Activated CD8-positive, alpha-beta T cell treated with anti-CD3 and anti-CD28 coated beads for 36 hours (primary cell): ENCODE measurements at regions not wholly inside any gene's neighbourhood (a gene's known extent, or its start where the extent isn't known, plus 50 kb on each side); places are given as distances from the start of the nearest gene placed in this dataset.
"Not testable (repeated sequence)": the region's sequence is repeated elsewhere in the genome, so short reads cannot be mapped to it uniquely, and the experiment has no call there.

Source experiments
- ATAC-seq: fragments of 200-7000 bp; cut with Tn5 transposase; one replicate; pipeline ENCODE4 v1.10.0; 2021; ENCODE audit warnings: mild to moderate bottlenecking, moderate library complexity
- CTCF ChIA-PET: fragments of 350-600 bp; sonication (Branson Sonifier 250); formaldehyde crosslinking; loops from one replicate; lab custom pipeline; 2021; ENCODE audit warnings: antibody characterized with exemption; lab: Charles Lee
- POLR2A ChIA-PET: fragments of 350-600 bp; sonication (Branson Sonifier 250); formaldehyde crosslinking; loops from one replicate; lab custom pipeline; 2021; ENCODE audit warnings: antibody characterized with exemption; lab: Charles Lee
- DNase-seq: peaks from one replicate; pipeline ENCODE4 v3.0.0-alpha.2; 2020
- H3K27ac Mint-ChIP-seq: one replicate; pipeline ENCODE4 v1.8.0; 2021; ENCODE audit warnings: mild to moderate bottlenecking, mixed read lengths
- H3K27me3 Mint-ChIP-seq: one replicate; pipeline ENCODE4 v1.8.0; 2021; ENCODE audit warnings: mixed read lengths
- H3K36me3 Mint-ChIP-seq: one replicate; pipeline ENCODE4 v1.8.0; 2021; ENCODE audit warnings: low read depth, mixed read lengths
- H3K4me1 Mint-ChIP-seq: one replicate; pipeline ENCODE4 v1.8.0; 2021; ENCODE audit warnings: low read depth, mixed read lengths
- H3K4me3 Mint-ChIP-seq: one replicate; pipeline ENCODE4 v1.8.0; 2021; ENCODE audit warnings: mild to moderate bottlenecking, moderate library complexity, mixed read lengths
- H3K9me3 Mint-ChIP-seq: one replicate; pipeline ENCODE4 v1.8.0; 2021; ENCODE audit warnings: mixed read lengths
- CTCF ChIP-seq: fragments of 200-600 bp; IDR thresholded peaks from one replicate; pipeline ENCODE4 v1.8.0; 2022; ENCODE audit warnings: antibody characterized with exemption, mild to moderate bottlenecking
- intact Hi-C: fragments of 100-400 bp; cut with micrococcal nuclease; formaldehyde crosslinking; loops from one replicate; pipeline ENCODE4 v1.10.0; 2022

DNA sequence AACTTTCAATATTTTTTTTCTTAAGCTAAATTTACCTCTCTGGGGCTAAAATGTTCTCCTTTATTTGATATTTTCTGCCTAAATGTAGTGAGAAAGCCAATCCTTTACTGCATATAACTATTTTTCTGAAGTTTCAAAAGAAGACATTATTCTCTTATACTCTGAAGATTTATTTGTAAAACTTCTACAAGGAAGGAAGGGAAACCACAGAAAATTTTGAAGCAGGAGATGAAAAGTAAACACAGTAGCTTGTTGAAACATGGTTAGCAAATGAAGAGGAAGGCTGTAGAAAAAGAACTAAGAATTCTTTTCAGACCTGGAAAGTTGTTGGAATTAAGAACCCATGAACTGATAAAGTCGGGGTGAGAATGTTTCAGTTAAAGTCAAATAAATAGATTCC, 330.3 kb downstream of the HGF start:
- Mint-ChIP-seq H3K27ac (no peak overlapping the region), H3K4me3 (no peak overlapping the region), H3K36me3 (no peaks in the 10 kb centered on the region), H3K9me3 (peaks cover 8% of the 10 kb centered on the region), H3K27me3 (no peaks in the 10 kb centered on the region), H3K4me1 (no peaks in the 10 kb centered on the region)
- ATAC-seq = no peak
- ChIA-PET CTCF (no interaction called here), POLR2A (no interaction called here)
- intact Hi-C loops = no loop called here
- no peak for DNase-seq
- TF ChIP-seq CTCF = no peak

DNA sequence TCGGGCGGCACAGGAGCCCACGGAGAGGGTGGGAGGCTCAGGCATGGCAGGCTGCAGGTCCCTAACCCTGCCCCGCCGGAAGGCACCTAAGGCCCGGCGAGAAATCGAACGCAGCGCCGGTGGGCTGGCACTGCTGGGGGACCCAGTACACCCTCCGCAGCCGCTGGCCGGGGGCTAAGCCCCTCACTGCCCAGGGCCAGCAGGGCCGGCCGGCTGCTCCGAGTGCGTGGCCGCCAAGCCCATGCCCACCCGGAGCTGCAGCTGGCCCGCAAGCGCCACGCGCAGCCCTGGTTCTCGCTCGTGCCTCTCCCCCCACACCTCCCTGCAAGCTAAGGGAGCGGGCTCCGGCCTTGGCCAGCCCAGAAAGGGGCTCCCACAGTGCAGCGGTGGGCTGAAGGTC, 332.7 kb downstream of the HGF start:
- H3K27me3 Mint-ChIP-seq, POLR2A ChIA-PET, H3K36me3 Mint-ChIP-seq, intact Hi-C loops, ATAC-seq, H3K4me1 Mint-ChIP-seq, CTCF ChIA-PET, H3K4me3 Mint-ChIP-seq, H3K27ac Mint-ChIP-seq, DNase-seq, H3K9me3 Mint-ChIP-seq: not testable (repeated sequence)

DNA sequence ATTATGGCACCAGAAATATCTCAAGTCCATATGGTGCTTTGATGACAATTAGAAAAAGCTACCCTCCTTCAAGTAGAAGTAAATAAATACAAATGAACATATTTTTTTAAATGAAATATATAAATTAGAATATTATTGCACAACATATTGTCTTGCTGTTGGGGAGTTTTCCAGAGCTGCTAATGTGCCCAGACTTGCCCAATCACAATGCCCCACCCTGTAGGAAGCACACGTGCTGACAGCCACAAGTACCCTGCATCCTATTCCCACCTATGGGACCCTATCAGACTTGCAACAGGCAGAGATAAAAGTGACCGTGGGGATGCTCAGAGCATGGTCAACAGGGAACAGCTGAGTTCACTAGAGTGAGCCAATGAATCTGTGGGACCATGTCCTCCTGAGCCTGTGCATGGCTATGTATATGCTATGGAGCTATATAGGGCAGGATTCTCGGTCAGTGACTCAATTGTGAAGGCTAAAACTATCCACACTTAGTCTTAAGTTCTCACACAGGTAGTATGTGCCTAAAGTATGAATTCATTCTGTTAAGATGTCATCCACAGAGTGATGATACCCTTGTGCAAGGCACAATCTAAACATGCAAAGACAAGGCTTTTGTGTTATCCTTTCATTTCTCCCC, 336.0 kb downstream of the HGF start:
- no peaks in the 10 kb centered on the region for H3K4me1 Mint-ChIP-seq
- no peak for TF ChIP-seq CTCF
- DNase-seq = no peak
- no peaks in the 10 kb centered on the region for H3K27me3 Mint-ChIP-seq
- ATAC-seq = no peak
- H3K9me3 Mint-ChIP-seq = peaks cover 8% of the 10 kb centered on the region
- no peak overlapping the region for H3K27ac Mint-ChIP-seq
- no peak overlapping the region for H3K4me3 Mint-ChIP-seq
- no peaks in the 10 kb centered on the region for H3K36me3 Mint-ChIP-seq
- ChIA-PET POLR2A (no interaction called here), CTCF (interaction anchor here (2.0 kb wide), 1 partner anchor 36 kb away, joined by 6 read pairs; no protein-coding TSS in a partner anchor)
- intact Hi-C loops = no loop called here

DNA sequence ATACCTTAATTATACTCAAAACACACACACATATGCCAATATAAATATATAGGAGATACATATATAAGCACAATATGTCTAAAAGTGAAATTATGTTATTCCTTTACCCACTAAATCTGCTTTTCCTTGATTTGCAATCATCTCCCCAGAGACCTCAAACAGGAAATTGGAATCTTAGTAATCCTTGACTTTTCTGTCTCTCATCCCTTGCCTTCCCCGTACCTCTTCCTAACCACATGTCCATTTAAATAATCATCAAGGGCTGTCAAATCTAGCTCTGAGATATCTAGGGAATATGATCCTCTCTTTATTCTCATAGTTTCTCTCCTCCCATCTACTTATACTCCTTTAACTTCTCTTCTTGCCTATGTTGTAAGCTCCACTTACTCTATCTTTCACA, 336.6 kb downstream of the HGF start:
- H3K9me3 Mint-ChIP-seq = peaks cover 8% of the 10 kb centered on the region
- POLR2A ChIA-PET = no interaction called here
- no peak overlapping the region for H3K4me3 Mint-ChIP-seq
- no peak overlapping the region for H3K27ac Mint-ChIP-seq
- CTCF ChIA-PET = interaction anchor here (2.0 kb wide), 1 partner anchor 37 kb away, joined by 6 read pairs; no protein-coding TSS in a partner anchor
- no peaks in the 10 kb centered on the region for H3K27me3 Mint-ChIP-seq
- no peaks in the 10 kb centered on the region for H3K36me3 Mint-ChIP-seq
- no peak for TF ChIP-seq CTCF
- no peak for DNase-seq
- ATAC-seq = no peak
- intact Hi-C loops = no loop called here
- H3K4me1 Mint-ChIP-seq = no peaks in the 10 kb centered on the region

- Mint-ChIP-seq H3K9me3 (no peaks in the 10 kb centered on the region), H3K4me3 (no peak overlapping the region), H3K27me3 (no peaks in the 10 kb centered on the region), H3K36me3 (no peaks in the 10 kb centered on the region), H3K27ac (no peak overlapping the region), H3K4me1 (no peaks in the 10 kb centered on the region)
- ChIA-PET POLR2A (no interaction called here), CTCF (no interaction called here)
- no peak for TF ChIP-seq CTCF
- no peak for ATAC-seq
- intact Hi-C loops = no loop called here
- no peak for DNase-seq
Measured at GRCh38 chr7:81430761-81431160, 339.1 kb downstream of the HGF start.
